ENCODE measurements at regions not wholly inside any gene's neighbourhood (a gene's known extent, or its start where the extent isn't known, plus 50 kb on each side); places are given as distances from the start of the nearest gene placed in this dataset.
"Not testable (repeated sequence)": the region's sequence is repeated elsewhere in the genome, so short reads cannot be mapped to it uniquely, and the experiment has no call there.

DNA sequence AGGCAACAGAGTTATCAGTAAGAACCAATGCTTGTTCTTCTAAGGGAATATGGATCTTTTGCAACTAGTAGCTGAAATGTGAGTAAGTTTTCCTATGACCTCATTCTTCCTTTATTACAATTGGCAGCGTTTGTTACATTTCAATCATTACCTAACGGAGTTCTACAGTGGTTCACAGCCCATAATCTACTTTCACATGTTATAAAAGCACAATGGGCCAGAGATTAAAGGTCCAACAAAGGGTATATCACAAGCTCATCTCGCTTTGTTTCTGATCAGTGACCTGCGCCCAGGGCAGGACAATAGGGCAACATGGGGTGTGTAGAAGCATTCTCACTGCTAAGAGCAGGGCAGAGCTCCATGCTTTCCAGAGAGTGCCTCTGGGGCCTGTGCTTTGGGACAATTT, 279.9 kb upstream of the DYNLRB2 start:
- H3K4me3 ChIP-seq (ENCODE audit: extremely low read depth, insufficient read depth, low read length, poor library complexity, severe bottlenecking) = no peak overlapping the region
- peaks cover 4% of the 10 kb centered on the region for H3K4me1 ChIP-seq (ENCODE audit: control insufficient read depth, insufficient read depth, low read length, poor library complexity, severe bottlenecking)
- WGBS, 2 experiments (ENCODE audit: insufficient coverage in 2 of 2) = 100% methylated on average over 1 to 2 of the region's 4 CpGs
- H3K27ac ChIP-seq (ENCODE audit: low read depth, low read length, severe bottlenecking) = no peak overlapping the region
- no peaks in the 10 kb centered on the region for H3K36me3 ChIP-seq (ENCODE audit: control insufficient read depth, insufficient read depth, low read length)
- no peaks in the 10 kb centered on the region for H3K9me3 ChIP-seq (ENCODE audit: control insufficient read depth, low read length)

DNA sequence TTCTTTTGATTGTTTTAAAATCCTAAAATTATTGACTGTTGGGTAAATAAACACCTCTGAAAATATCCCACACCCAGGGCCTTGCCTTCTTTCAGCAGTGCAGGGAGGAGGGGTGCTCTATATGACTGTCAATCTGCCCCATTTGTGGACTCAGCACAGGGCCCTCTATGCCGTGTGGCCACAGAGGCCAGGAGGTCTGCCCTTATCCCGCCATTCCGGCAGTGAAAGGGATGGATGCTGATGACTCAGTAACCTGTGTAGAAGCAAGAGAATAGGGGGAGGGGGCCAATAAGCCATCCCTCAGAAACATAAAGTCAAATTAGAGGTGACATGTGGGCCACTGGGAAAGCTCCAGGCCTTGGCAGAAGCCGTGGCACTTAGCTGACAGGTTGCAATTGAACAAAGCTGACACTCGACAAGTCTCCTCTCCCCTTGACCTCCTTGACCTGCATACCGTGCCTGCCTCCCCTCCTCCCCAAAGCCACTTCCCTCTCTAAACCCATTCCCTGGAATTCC, 281.4 kb upstream of the DYNLRB2 start:
- Histone ChIP-seq H3K9me3 (ENCODE audit: control insufficient read depth, low read length) (no peaks in the 10 kb centered on the region), H3K4me1 (ENCODE audit: control insufficient read depth, insufficient read depth, low read length, poor library complexity, severe bottlenecking) (no peaks in the 10 kb centered on the region), H3K27ac (ENCODE audit: low read depth, low read length, severe bottlenecking) (no peak overlapping the region), H3K36me3 (ENCODE audit: control insufficient read depth, insufficient read depth, low read length) (no peaks in the 10 kb centered on the region), H3K4me3 (ENCODE audit: extremely low read depth, insufficient read depth, low read length, poor library complexity, severe bottlenecking) (no peak overlapping the region)
- 81% methylated on average over 4 to 6 of the region's 6 CpGs for WGBS, 2 experiments (ENCODE audit: insufficient coverage in 2 of 2)

DNA sequence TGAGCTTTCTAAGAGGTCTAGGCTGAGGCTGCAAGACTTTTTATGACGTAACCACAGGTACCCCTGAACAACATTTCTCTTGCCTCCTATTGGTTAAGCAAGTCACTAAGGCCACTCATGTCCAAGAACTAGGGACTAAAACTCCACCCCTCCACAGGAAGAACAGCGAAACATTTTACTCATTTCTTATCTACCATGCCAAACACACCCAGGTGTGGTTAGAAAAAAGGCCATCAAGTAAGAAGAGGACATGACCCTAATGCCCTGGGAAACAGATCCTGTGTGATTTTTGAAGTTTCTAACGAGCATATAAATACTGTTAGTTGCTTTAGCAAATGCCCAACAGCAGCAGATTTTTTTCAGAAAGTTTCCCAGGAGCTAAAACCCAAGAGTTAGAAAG, 282.4 kb upstream of the DYNLRB2 start:
- Histone ChIP-seq H3K36me3 (ENCODE audit: control insufficient read depth, insufficient read depth, low read length) (no peaks in the 10 kb centered on the region), H3K9me3 (ENCODE audit: control insufficient read depth, low read length) (no peaks in the 10 kb centered on the region), H3K27ac (ENCODE audit: low read depth, low read length, severe bottlenecking) (no peak overlapping the region), H3K4me1 (ENCODE audit: control insufficient read depth, insufficient read depth, low read length, poor library complexity, severe bottlenecking) (no peaks in the 10 kb centered on the region), H3K4me3 (ENCODE audit: extremely low read depth, insufficient read depth, low read length, poor library complexity, severe bottlenecking) (no peak overlapping the region)
- 83 to 89% methylated on average over 1 to 2 of the region's 3 CpGs for WGBS, 2 experiments (ENCODE audit: insufficient coverage in 2 of 2)

DNA sequence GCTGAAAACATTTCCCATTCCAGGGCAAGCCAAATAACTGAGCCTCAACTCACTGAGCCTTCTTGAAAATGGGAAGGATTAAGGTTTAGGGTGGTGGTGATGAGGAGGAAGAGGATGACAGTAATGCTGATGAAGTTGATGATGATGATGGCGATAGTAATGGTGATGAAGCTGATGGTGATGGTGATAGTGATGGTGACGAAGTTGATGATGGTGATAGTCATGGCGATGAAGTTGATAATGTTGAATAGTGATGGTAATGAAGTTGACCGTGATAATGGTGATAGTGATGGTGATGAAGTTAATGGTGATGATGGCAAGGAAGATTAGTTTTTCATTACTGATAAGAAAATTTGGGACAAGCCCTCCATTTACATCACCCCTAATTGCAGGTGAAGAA, 285.8 kb upstream of the DYNLRB2 start:
- no peaks in the 10 kb centered on the region for H3K9me3 ChIP-seq (ENCODE audit: control insufficient read depth, low read length)
- WGBS, 2 experiments (ENCODE audit: insufficient coverage in 2 of 2) = 90 to 93% methylated on average over 3 to 4 of the region's 4 CpGs
- no peak overlapping the region for H3K4me3 ChIP-seq (ENCODE audit: extremely low read depth, insufficient read depth, low read length, poor library complexity, severe bottlenecking)
- no peak overlapping the region for H3K27ac ChIP-seq (ENCODE audit: low read depth, low read length, severe bottlenecking)
- no peaks in the 10 kb centered on the region for H3K4me1 ChIP-seq (ENCODE audit: control insufficient read depth, insufficient read depth, low read length, poor library complexity, severe bottlenecking)
- H3K36me3 ChIP-seq (ENCODE audit: control insufficient read depth, insufficient read depth, low read length) = no peaks in the 10 kb centered on the region

DNA sequence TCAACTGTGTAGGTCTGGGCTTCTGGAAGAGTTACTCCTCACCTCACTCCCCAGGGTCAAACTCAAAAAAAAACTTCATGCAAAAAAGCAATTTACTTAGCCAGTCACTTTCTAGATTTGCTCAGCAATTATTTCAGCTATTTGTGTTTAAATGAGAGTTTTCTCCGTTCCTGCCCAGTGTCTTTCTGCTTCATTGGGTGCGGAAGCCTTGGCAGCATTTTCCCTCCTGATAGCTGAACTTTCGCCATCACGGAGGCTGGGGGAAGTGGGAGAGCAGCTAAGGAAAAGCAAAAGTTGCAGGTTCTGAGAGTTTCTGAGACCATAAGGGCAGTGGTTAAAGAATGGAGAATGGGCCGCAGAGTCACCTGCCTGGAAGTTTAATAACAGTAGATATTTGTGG, 287.1 kb upstream of the DYNLRB2 start:
- H3K4me1 ChIP-seq (ENCODE audit: control insufficient read depth, insufficient read depth, low read length, poor library complexity, severe bottlenecking) = no peaks in the 10 kb centered on the region
- H3K27ac ChIP-seq (ENCODE audit: low read depth, low read length, severe bottlenecking) = no peak overlapping the region
- H3K9me3 ChIP-seq (ENCODE audit: control insufficient read depth, low read length) = no peaks in the 10 kb centered on the region
- WGBS, 2 experiments (ENCODE audit: insufficient coverage in 2 of 2) = 88 to 99% methylated on average over 4 to 5 of the region's 5 CpGs
- no peaks in the 10 kb centered on the region for H3K36me3 ChIP-seq (ENCODE audit: control insufficient read depth, insufficient read depth, low read length)
- no peak overlapping the region for H3K4me3 ChIP-seq (ENCODE audit: extremely low read depth, insufficient read depth, low read length, poor library complexity, severe bottlenecking)

DNA sequence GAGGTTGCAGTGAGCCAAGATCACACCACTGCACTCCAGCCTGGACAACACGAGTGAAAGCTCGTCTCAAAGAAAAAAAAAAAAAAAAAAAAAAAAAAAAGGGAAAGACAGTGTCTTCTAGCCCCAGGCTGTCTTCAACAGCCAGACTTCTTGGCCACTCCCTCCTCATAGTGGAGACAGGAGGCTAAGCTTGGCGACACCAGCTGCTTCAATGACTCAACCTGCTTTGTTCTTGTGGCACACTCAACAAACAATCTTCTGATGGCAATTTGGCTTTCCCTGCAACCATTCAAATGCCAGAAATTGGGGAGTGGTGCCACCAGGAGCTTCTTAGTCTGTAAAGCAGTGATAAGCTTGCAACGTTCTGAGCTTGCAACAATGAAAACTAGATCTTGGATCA, 290.4 kb upstream of the DYNLRB2 start:
- H3K9me3 ChIP-seq (ENCODE audit: control insufficient read depth, low read length) = no peaks in the 10 kb centered on the region
- H3K4me1 ChIP-seq (ENCODE audit: control insufficient read depth, insufficient read depth, low read length, poor library complexity, severe bottlenecking) = no peaks in the 10 kb centered on the region
- H3K27ac ChIP-seq (ENCODE audit: low read depth, low read length, severe bottlenecking) = no peak overlapping the region
- H3K4me3 ChIP-seq (ENCODE audit: extremely low read depth, insufficient read depth, low read length, poor library complexity, severe bottlenecking) = no peak overlapping the region
- 68 to 77% methylated on average over 2 to 4 of the region's 4 CpGs for WGBS, 2 experiments (ENCODE audit: insufficient coverage in 2 of 2)
- no peaks in the 10 kb centered on the region for H3K36me3 ChIP-seq (ENCODE audit: control insufficient read depth, insufficient read depth, low read length)

DNA sequence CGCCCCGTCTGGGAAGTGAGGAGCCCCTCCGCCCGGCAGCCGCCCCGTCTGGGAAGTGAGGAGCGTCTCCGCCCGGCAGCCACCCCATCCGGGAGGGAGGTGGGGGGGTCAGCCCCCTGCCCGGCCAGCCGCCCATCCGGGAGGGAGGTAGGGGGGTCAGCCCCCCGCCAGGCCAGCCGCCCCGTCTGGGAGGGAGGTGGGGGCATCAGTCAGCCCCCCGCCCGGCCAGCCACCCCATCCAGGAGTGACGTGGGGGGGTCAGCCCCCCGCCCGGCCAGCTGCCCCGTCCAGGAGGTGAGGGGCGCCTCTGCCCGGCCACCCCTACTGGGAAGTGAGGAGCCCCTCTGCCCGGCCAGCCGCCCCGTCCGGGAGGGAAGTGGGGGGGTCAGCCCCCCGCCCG, 297.5 kb upstream of the DYNLRB2 start:
- not testable (repeated sequence) for H3K27ac ChIP-seq (ENCODE audit: low read depth, low read length, severe bottlenecking); H3K9me3 ChIP-seq (ENCODE audit: control insufficient read depth, low read length); H3K4me3 ChIP-seq (ENCODE audit: extremely low read depth, insufficient read depth, low read length, poor library complexity, severe bottlenecking); H3K4me1 ChIP-seq (ENCODE audit: control insufficient read depth, insufficient read depth, low read length, poor library complexity, severe bottlenecking); H3K36me3 ChIP-seq (ENCODE audit: control insufficient read depth, insufficient read depth, low read length)
- no CpG with 5 or more reads among the region's 30 CpGs for WGBS, 2 experiments (ENCODE audit: insufficient coverage in 2 of 2)

DNA sequence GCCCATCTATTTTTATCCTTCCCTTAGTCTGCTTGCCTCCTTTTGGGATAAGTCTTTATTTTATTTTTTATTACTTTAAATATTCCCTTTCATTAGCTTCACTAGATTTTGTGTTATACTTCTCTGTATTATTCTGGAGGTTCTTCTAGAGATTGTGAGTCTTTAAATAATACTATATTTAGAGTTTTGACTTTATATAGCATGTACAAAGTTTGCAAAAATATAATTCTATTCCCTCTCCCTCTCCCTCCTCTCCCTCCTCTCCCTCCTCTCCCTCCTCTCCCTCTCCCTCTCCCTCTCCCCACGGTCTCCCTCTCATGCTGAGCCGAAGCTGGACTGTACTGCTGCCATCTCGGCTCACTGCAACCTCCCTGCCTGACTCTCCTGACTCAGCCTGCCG, 298.5 kb upstream of the DYNLRB2 start:
- not testable (repeated sequence) for H3K4me1 ChIP-seq (ENCODE audit: control insufficient read depth, insufficient read depth, low read length, poor library complexity, severe bottlenecking); H3K36me3 ChIP-seq (ENCODE audit: control insufficient read depth, insufficient read depth, low read length); H3K9me3 ChIP-seq (ENCODE audit: control insufficient read depth, low read length); H3K4me3 ChIP-seq (ENCODE audit: extremely low read depth, insufficient read depth, low read length, poor library complexity, severe bottlenecking); H3K27ac ChIP-seq (ENCODE audit: low read depth, low read length, severe bottlenecking)
- WGBS, 2 experiments (ENCODE audit: insufficient coverage in 2 of 2) = 82 to 100% methylated on average over 1 to 2 of the region's 4 CpGs

DNA sequence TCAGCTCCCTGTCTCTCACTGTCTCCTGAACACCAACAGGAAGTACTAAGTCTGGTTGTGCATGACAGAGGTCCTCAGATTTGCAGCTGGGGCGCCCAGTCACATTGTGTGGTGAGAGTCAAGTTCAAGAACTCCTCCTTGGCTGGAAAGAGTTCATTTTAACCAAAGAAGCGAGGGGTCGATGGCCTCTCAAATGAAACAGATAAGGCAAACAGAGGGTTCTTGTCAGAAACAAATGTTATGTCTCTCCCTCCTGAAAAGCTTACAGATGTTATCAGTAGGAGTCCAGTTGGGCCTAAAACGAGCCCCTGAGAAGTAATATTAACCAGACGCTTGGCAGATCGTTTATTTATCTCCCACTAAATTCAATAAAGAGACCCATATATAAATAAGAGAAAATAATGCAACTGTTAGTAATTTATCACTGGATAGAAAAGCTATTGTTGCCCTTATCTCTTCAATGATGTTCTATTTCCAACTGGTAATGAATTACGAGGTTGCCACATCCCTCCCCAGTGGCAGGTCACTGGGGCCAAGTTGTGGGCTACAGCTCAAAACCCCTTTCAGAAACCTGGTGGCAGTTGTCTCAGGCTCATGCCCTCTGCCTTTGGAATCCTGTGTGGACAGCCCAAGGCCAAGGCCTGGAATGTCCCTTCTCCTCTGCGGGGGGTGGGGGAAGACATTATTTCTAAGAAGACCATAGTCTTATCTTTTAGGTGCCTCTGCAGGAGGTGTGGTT, 307.5 kb upstream of the DYNLRB2 start:
- H3K36me3 ChIP-seq (ENCODE audit: control insufficient read depth, insufficient read depth, low read length) = no peaks in the 10 kb centered on the region
- no peak overlapping the region for H3K27ac ChIP-seq (ENCODE audit: low read depth, low read length, severe bottlenecking)
- no peak overlapping the region for H3K4me3 ChIP-seq (ENCODE audit: extremely low read depth, insufficient read depth, low read length, poor library complexity, severe bottlenecking)
- H3K4me1 ChIP-seq (ENCODE audit: control insufficient read depth, insufficient read depth, low read length, poor library complexity, severe bottlenecking) = no peaks in the 10 kb centered on the region
- no peaks in the 10 kb centered on the region for H3K9me3 ChIP-seq (ENCODE audit: control insufficient read depth, low read length)
- WGBS, 2 experiments (ENCODE audit: insufficient coverage in 2 of 2) = 82 to 85% methylated on average over 3 to 4 of the region's 8 CpGs

DNA sequence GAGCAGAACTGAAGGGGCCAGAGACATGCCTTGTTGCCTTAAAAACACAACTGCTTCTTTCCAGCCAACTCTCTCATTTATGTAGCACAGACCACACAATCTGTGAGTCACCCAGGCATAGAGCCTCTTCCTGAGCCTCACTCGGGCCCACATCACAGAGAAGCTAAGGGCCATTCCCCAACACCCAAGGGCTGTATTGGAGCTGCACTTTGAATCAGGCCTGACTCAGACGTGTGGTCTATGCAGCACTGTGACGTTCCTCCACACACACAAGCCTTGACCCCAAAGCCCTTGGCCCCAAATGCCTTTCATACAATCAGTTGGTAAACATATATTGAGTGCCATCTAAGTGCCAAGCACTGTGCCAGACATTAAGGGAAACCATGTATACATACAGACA, 308.9 kb upstream of the DYNLRB2 start:
- Histone ChIP-seq H3K4me3 (ENCODE audit: extremely low read depth, insufficient read depth, low read length, poor library complexity, severe bottlenecking) (no peak overlapping the region), H3K27ac (ENCODE audit: low read depth, low read length, severe bottlenecking) (no peak overlapping the region), H3K9me3 (ENCODE audit: control insufficient read depth, low read length) (no peaks in the 10 kb centered on the region), H3K36me3 (ENCODE audit: control insufficient read depth, insufficient read depth, low read length) (no peaks in the 10 kb centered on the region), H3K4me1 (ENCODE audit: control insufficient read depth, insufficient read depth, low read length, poor library complexity, severe bottlenecking) (no peaks in the 10 kb centered on the region)
- WGBS, 2 experiments (ENCODE audit: insufficient coverage in 2 of 2) = 100% methylated on average over 1 of the region's 3 CpGs

DNA sequence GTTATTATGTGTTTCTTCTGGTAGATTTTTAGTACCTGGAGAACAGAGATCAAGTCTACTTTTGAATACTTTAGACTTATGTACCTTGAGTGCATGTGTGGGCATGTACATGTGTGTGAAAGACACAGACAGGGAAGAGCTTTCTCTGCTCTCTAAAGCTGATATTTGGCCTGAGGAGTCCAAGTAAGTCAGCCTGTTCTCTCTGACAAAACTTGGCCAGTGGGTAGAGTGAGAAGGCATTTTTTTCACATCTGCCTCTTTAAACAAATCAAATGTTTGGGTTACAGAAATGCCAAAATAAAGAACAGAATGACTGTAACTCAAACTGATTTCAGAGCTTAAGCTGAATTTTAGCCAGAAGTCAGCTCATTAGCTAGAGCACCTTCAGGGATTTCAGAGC, 309.7 kb upstream of the DYNLRB2 start:
- Histone ChIP-seq H3K9me3 (ENCODE audit: control insufficient read depth, low read length) (no peaks in the 10 kb centered on the region), H3K4me3 (ENCODE audit: extremely low read depth, insufficient read depth, low read length, poor library complexity, severe bottlenecking) (no peak overlapping the region), H3K36me3 (ENCODE audit: control insufficient read depth, insufficient read depth, low read length) (no peaks in the 10 kb centered on the region), H3K27ac (ENCODE audit: low read depth, low read length, severe bottlenecking) (no peak overlapping the region), H3K4me1 (ENCODE audit: control insufficient read depth, insufficient read depth, low read length, poor library complexity, severe bottlenecking) (no peaks in the 10 kb centered on the region)

Data from mesodermal cell (in vitro differentiated cells).